ENCODE measurements at regions not wholly inside any gene's neighbourhood (a gene's known extent, or its start where the extent isn't known, plus 50 kb on each side); places are given as distances from the start of the nearest gene placed in this dataset.
"Not testable (repeated sequence)": the region's sequence is repeated elsewhere in the genome, so short reads cannot be mapped to it uniquely, and the experiment has no call there.

DNA sequence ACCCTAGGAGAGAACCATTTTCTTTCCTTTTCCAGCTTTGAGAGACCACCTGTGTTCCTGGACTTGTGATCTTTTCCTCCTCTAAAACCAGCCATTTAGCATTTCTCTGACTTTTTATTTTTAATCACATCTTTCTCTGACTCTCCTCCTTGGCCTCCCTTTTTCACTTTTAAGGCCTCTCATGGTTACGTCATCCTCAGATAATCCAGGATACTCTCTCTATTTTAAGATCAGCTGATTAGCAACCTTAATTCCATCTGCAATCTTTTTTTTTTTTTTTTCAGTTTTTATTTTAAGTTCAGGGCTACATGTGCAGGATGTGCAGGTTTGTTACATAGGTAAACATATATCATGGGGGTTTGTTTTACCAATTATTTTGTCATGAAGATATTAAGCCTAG, 54.0 kb downstream of the RFPL4B start:
- DNase-seq: no peak

DNA sequence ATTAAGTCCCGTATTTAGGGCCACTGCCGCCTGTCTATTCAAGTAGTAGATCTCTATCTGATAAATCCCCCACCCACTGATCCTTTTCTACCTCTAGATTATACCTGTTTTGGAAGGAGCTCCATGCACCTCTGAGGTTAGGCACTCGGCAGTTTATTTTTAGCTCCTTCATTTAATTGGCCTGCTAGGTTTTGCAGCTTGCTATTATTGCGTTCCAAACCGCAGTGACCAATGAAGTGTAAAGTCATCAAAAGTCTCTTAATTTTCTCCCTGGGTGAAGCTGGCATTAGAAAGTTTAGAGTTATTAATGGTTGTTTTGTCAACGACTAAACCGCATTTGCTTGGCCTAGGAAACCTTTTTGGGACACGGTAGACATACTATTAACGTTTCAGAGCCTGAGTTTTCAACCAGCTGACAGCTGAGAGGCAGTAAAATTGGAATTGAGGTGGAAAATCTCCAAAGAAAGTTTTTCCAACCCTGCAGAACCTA, 60.0 kb downstream of the RFPL4B start:
- no peak for DNase-seq

DNA sequence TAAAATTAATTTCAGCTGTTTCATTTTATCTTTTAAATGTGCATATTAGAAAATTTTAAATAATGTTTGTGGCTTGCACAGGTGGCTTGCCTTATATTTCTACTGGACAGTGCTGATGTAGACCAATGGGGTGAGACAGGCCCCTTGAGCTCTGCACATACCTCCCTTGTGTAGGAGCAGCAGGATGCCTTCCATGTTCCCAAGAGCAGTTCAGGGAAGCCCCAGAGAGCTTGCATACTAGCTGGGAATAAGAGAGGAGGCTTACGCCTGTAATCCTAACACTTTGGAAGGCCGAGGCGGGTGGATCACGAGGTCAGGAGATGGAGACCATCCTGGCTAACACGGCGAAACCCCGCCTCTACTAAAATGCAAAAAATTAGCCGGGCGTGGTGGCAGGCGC, 61.4 kb downstream of the RFPL4B start:
- DNase-seq: no peak

DNA sequence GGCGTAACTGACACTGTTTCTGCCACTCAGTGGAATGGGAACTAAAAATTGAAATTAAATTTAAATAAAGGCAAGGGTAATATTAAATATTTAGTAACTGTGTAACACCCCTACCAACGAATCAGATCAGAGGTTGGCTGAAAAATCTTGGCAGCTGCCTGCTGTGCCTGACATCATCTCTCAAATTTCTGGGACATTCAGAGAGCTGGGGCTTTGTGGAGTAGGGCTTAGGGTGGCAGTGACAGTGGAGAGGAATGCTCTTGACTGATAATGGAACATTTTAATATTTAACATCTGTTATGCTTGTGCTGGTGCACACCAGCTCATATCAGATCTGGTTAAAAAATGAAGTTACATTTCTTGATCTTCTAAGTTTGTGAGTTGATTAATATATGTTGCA, 62.2 kb downstream of the RFPL4B start:
- no peak for DNase-seq

DNA sequence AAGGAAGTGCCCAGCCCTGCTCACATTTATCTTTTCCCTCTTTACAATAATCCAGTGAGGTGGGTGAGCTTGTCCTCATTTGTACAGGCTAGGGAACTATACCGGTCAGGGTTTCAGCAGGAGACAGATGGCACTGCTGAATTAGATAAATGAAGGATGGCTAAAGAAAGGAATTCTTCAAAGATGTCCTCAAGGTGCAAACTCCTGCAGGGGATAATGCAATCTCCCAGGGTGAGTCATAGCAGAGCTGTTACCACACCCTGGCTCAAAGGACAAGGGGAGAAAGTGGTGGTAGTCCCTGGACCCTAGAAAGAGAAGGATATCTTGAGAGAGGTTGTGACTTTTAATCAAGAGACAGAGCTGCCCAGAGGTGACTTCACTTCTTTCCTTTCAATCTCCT, 66.7 kb downstream of the RFPL4B start:
- DNase-seq: no peak

DNA sequence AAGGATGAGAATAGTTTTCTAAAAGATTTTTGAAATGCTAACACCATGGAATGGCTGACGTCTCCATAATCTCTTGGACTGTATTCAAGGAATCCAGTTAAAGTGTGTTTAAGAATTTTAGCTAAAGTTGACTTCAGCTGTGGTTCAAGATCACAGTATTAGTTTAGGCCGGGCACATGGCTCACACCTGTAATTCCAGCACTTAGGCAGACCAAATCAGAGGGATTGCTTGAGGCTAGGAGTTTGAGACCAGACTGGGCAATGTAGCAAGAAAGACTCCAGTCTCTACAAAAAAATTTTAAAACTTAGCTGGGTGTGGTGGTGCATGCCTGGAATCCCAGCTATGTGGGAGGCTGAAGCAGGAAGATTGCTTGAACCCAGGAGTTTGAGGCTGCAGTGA, 68.2 kb downstream of the RFPL4B start:
- DNase-seq: no peak

DNA sequence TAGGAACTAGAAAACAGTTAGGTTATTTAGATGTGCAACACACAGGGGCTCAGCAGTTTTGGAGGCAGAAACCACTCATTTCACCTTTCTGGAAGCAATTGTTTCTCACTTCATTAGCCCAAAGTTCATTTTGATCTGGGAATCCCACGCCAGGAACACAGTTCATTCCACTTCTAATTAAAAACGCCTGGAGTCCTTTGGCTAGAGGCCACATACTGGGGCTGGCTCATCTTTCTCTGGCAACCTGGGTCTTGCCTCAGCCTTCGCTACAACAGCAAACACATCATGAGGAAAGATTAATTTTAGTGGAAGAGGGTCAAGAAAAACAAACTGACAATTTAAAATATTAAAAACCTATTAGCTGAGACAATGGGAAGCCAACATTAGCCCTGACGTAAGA, 69.7 kb downstream of the RFPL4B start:
- no peak for DNase-seq

DNA sequence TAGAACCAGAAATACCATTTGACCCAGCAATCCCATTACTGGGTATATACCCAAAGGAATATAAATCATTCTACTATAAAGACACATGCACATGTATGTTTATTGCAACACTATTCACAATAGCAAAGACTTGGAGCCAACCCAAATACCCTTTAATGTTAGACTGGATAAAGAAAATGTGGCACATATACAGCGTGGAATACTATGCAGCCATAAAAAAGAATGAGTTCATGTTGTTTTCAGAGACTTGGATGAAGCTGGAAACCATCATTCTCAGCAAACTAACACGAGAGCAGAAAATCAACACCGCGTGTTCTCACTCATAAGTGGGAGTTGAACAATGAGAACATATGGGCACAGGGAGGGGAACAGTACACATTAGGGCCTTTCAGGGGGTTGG, 79.9 kb downstream of the RFPL4B start:
- not testable (repeated sequence) for DNase-seq

DNA sequence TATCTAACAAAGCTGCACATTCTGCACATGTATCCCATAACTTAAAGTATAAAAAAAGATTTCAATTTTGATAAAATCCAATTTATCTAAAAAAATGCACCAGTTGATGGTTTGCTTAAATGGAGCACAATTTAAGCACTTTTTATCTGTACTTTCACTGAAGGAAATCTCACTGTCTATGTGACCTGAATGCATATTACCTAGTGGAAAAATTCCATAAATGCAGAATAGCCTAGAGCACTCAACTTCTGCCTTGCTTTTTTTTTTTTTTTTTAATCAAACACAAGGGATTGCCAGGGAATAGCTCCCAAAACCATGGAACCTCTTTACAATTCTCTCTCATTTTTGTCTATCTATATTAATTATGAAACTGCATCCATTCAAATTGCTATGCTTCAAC, 80.4 kb downstream of the RFPL4B start:
- no peak for DNase-seq

DNA sequence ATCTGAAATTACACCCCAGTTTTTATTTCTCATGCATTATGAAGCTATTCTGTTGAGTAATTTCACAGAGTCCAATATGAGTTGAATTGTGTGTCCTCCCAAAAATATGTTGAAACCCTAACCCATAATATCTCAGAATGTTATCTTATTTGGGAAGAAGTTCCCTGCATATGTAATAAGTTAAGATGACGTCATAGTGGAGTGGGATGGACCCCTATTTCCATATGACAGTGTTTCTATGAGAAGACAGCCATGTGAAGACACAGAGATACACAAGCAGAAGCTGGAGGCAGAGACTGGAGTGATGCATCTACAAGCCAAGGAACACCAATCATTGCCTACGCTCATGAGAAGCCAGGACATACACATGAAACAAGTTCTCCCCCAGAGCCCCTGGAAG, 81.3 kb downstream of the RFPL4B start:
- DNase-seq: no peak

DNA sequence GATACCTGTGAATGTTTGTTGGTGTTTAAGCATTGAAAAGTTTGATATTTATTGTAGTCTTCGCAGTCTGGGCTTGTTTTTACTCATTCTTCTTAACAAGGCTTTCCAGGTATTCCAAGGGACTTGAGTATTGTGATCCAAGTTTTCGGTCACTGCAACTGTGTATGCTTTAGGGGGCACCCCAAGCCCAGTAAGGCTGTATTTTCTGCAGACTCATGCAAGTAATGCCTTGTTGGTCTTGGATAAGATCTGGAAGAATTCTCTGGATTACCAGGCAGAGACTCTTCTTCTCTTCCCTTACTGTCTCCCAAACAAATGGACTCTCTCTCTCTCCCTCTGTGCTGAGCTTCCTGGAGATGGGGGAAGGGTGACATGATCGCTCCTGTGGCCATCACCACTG, 82.1 kb downstream of the RFPL4B start:
- no peak for DNase-seq

DNA sequence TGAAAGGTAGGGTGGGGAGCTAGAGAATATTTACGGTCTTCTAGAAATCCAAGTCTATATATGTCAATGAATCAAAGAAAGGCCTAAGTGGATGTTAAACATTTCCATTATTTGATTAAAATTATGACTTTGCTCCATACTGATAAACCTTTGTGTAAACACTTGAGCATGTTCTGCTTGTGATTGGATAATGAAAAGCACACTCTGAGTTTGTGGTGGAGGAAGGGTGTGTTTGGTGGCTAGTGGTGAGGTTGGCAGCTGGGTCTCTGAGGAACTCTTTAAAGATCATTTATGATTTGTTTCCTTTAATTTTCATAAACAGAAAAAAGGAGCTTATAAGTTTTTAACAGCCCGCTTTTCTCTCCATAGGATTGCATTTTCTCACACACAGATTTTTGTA, 84.7 kb downstream of the RFPL4B start:
- DNase-seq: no peak

DNA sequence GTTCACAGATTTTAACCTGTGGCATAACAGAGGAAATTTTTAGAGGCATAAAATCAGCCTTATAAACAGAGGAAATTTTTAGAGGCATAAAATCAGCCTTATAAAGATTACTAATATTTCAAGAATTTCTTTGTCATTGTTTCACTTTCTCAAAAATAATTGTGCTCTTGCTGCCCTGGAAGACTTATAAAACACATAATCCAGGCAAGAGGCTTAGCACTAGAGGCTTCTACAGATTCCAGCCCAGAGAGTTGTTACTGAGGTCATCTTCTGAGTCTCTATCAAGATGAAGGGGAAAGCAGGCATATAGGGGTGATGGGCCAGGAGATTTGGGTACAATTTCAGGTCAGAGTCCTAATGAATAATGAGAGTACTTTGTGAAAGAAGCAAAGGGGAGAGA, 85.7 kb downstream of the RFPL4B start:
- no peak for DNase-seq

DNA sequence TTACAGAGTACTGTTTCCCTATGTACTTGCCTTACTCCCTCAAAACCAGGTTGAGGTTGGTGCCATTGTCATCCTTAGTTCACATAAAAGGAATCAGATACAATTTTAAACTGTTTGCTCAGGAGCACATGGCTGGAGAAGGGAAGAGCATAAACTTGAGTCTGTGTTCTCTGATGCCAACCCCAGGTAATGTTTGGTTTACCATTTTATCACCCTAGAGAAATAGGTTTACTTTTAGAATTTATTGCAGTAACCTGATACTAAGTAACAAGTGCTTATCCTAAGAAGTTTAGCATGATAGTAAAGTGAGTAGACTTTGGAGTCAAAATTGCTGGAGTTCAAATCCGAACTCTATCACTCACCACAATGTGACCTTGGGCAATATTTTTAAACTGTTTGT, 86.3 kb downstream of the RFPL4B start:
- DNase-seq: no peak

DNA sequence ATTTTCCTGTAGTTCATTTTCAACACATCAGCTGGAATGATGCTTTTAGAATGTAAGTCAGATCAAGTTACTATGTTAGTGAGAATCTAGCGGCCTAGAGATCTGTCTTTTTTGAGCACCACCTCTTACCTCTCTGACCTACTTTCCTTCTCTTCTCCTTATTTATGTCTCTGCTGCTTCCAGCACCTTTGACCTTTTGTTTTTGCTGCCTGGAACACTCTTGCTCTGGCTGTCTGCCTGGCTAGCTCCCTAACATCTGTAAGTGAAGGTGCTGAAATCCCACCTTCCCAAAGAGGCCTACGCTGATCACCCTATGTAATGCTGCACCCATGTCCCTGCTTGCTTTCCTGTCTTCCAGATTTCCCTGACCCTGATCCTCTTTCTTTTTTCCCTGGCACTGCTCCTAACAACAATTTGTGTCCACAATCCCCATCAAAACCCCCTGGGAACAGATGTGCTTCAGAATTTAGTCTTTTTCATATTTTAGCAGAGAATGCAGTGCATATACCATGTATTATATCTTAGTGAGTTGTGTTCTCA, 87.8 kb downstream of the RFPL4B start:
- DNase-seq: no peak

DNA sequence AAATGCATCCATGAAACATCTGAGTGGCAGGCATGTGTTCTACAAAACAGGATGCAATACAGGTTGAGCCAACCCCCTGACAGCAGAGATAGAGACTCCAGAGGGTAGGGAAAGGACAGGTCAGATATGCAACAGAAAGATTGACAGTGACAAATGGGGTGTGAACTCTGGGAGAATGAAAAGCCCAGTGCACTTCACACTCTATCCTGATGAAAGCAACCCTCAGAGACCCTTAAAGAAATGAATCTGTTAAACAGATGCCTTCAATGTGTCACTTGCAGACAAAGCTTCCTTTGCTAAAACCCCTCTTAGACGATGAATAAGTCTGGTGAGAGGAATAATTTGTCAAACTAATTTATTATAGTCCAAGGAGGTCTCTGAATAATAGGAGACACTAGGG, 89.9 kb downstream of the RFPL4B start:
- no peak for DNase-seq

DNA sequence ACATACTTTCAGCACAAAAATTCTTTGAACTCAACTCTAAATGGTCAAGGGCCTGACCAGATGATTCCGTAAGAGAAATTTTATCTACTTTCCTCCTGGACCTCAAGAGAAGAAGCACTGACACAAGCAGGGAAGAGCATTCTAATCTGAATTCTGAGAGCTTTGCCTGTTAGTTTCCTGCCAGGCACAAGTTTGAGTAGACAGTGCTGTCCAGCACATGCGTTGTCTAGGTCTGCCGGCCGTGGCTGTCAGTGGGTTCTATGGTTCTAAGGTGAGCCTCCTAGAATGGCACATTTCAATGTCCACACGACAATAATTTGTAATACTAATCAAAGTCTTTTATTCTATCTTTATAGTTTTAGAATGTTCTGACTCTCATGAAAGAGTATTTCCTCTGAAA, 91.9 kb downstream of the RFPL4B start:
- DNase-seq: no peak

DNA sequence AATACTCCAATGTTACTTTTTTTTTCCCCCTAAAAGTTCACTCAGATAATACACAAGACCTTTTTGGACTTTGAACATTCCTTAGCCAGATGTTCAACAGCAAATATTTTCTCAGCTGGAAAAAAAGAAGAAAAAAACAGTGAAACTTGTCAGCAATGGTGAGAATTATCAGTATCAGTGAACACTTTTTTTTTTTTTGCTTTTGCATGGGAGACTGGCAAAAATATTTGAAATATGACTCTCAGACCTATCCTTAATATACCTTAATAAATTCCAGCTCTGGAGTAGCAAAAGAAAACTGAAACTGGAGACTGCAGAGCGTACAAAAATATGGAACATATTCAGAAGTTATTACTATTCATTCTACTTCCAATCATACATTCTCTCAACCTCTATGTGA, 92.3 kb downstream of the RFPL4B start:
- DNase-seq: no peak

DNA sequence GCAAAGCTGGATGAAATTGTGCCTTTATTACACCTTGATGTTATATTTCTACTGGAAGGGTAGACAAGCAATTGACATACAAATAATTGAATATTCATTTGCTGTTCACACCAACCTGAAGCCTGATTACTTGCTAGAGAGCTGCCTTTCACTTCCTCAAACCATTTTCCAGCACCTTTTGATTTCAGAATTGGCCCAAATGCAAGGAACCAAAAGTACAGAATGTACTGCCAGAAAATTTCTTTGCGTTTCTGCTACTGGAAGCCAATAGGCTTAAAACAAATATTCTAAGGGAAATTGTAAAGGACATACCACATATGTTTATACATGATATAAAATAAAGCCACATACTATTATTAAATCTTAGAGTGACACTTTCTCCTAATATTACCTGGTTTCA, 94.5 kb downstream of the RFPL4B start:
- DNase-seq: no peak

DNA sequence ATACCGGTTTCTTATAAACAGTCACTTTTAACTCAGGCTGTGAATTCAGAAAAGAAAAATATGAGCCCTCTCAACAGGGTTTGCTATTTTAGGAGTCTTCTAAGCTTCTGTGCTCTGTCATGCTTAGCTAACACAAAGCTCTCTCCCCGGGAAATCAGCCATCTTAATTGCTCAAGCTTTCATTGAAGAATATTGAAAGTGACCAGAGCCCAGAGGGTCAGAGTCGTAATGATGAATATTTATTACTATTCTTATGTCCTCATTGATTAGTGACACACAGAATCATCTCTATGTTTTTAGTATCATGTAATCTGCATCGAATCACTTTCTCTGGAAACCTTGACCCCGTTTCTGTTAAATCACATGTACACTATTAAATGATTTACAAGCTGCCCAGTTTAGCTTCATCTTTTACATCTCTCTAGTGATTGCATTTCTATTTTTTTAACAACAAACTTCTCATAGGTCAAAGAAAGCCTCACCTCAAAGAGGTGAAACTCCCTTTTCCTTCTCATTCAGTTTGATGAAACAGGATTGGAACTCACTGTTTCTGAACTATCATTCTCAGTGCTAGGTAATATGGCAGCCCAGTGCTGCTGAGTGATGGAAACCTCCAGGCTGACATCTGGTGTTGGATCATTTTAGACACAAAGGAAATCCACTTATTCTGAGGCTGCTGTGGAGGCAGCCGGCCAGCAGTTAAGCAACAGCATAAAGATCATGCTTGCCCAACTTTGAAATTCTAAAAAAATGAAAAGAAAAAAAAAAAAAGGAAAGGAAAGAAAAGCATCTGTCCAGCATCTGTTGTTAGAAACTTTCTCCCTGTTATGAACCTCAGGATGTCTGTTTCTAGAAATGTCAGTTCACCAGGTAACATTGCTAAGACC, 96.3 kb downstream of the RFPL4B start:
- no peak for DNase-seq

DNA sequence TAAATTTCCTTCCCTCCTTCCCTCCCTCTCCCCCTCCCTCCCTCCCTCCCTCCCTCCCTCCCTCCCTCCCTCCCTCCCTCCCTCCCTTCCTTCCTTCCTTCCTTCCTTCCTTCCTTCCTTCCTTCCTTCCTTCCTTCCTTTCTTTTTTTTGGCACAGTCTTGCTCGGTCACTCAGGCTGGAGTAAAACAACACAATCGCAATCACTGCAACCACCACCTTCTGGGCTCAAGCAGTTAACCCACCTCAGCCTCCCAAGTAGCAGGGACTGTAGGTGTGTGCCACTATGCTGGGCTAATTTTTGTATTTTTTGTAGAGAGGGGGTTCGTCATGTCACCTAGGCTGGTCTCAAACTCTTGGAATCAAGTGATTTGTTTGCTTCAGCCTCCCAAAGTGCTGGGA, 101.7 kb downstream of the RFPL4B start:
- DNase-seq: not testable (repeated sequence)

DNA sequence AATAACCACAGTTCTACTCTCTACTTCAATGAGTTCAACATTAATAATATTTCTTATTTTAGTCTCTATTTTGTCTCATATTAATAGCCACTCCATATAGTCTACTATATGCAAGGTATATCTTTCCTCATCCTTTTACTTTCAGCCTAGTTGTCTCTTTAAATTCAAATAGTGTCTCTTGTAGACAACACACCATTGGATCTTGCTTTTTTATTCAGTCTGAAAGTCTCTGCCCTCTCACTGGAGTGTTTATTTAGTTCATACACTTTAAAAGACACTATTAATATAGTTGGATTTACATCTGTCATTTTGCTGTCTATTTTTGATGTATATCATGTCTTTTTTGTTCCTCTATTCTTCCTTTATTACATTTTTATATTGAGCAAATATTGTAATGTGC, 103.5 kb downstream of the RFPL4B start:
- no peak for DNase-seq

DNA sequence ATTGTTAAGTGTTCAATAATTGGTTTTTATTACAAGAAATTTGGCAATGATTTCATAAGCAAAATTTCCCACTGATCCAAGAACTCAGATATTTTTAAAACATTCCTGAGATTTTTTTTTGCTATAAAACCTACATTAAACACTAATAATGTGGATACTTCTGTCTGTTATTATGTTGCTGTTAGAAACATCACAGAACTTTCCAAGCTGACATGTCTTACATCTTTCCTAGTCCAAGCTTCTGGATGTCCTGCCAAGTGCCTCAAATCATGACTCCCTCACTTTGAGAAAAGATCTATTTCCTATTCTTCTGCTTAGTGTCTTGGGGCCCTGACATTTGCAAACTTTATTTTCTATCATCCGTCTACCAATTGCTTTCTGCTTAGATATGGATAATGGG, 110.8 kb downstream of the RFPL4B start:
- DNase-seq: no peak

DNA sequence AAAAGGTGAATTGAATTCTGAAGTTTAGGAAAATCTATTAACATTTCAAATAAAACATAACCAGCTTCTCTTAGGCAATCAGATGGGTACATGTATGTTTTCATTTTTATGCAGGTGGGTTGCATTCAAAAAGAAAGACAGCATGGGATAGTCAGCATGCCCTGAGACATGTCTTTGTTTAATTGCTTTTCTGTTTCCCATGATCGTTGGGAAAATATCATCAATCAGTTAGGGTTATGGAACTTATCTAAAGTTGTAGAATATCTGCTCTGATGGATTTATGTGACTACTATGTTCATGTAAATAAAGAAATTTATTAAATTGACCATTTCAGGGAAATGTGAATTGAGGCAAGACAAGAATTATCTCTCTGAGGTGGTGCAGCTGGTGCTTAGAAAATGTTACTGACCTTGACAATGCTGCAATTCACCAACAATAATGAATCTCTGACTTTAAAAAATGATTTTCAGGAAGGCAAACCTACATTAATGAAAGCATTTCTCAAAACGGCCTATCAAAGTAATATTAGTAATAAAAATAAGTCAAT, 112.7 kb downstream of the RFPL4B start:
- DNase-seq: no peak

All from NCI-H510A (cell line).